B cell (primary cell): ENCODE measurements at regions not wholly inside any gene's neighbourhood (a gene's known extent, or its start where the extent isn't known, plus 50 kb on each side); places are given as distances from the start of the nearest gene placed in this dataset.

Experiments
- ATAC-seq: fragments of 200-7000 bp; cut with Tn5 transposase; one replicate; pipeline ENCODE4 v1.10.0; 2021; ENCODE audit warnings: low read depth, mild to moderate bottlenecking, moderate number of reproducible peaks, moderate library complexity
- CTCF ChIA-PET: fragments of 350-600 bp; sonication (Branson Sonifier 250); formaldehyde crosslinking; loops from one replicate; lab custom pipeline; 2021; ENCODE audit warnings: antibody characterized with exemption, inconsistent platforms; lab: Charles Lee
- POLR2A ChIA-PET: fragments of 350-600 bp; sonication (Branson Sonifier 250); formaldehyde crosslinking; loops from one replicate; lab custom pipeline; 2021; ENCODE audit warnings: antibody characterized with exemption; lab: Charles Lee
- DNase-seq: peaks from one replicate; pipeline ENCODE4 v3.0.0; 2013
- H2AFZ ChIP-seq: 2 replicates; pipeline ENCODE4 v1.6.1; 2012; ENCODE audit warnings: mild to moderate bottlenecking, low read depth, low read length; ENCODE audit not compliant: insufficient read depth, poor library complexity, severe bottlenecking
- H3K27ac ChIP-seq, 2 donors: 1 replicate in 1 of 2; 2 replicates in 1 of 2; pipeline ENCODE4 v1.5.1; 2012 to 2013; ENCODE audit warnings: low read length in 2 of 2, mild to moderate bottlenecking in 2 of 2, moderate library complexity in 1 of 2
- H3K27me3 ChIP-seq, 4 experiments: fragments of 200-600 bp in 1 of 4; sonication (generic) in 1 of 4; replicated peaks in 1 of 4; 1 replicate in 2 of 4; 2 replicates in 2 of 4; pipeline versions ENCODE4 v1.6.1 to v1.7.0; 2013 to 2016; ENCODE audit warnings: low read length in 3 of 4, mild to moderate bottlenecking in 2 of 4, mixed read lengths in 1 of 4, moderate library complexity in 1 of 4; ENCODE audit not compliant: insufficient read depth in 4 of 4, control insufficient read depth in 3 of 4; ENCODE audit errors: control extremely low read depth in 1 of 4
- H3K36me3 ChIP-seq, 2 experiments: replicated peaks in 1 of 2; 1 replicate in 1 of 2; 2 replicates in 1 of 2; pipeline versions ENCODE4 v1.6.1 to v1.7.1; 2013; ENCODE audit warnings: low read length in 1 of 2; ENCODE audit not compliant: insufficient read depth in 2 of 2, control insufficient read depth in 1 of 2; ENCODE audit errors: control extremely low read depth in 1 of 2, extremely low read depth in 1 of 2
- H3K4me1 ChIP-seq, 2 donors: fragments of 200-600 bp in 1 of 2; sonication (generic) in 1 of 2; 1 replicate in 1 of 2; 2 replicates in 1 of 2; pipeline versions ENCODE4 v1.5.1 to v1.6.1; 2013 to 2017; ENCODE audit warnings: low read length in 2 of 2; ENCODE audit not compliant: control insufficient read depth in 2 of 2, insufficient read depth in 2 of 2
- H3K4me2 ChIP-seq: replicated peaks from 2 replicates; pipeline ENCODE3; 2012; ENCODE audit warnings: mild to moderate bottlenecking, low read depth, low read length; ENCODE audit not compliant: poor library complexity, severe bottlenecking
- H3K4me3 ChIP-seq, 5 experiments: fragments of 200-600 bp in 1 of 5; sonication (generic) in 1 of 5; 1 replicate in 3 of 5; 2 replicates in 2 of 5; pipeline versions ENCODE4 v1.5.1 to v1.7.0; 2011 to 2016; ENCODE audit warnings: low read length in 4 of 5, mild to moderate bottlenecking in 4 of 5, low read depth in 2 of 5, control low read depth in 1 of 5, moderate library complexity in 1 of 5; ENCODE audit not compliant: insufficient read depth in 1 of 5; ENCODE audit errors: control extremely low read depth in 1 of 5, extremely low read depth in 1 of 5
- H3K79me2 ChIP-seq: fragments of 200-600 bp; sonication (generic); one replicate; pipeline ENCODE4 v1.6.0; 2016; ENCODE audit warnings: low read length; ENCODE audit not compliant: control insufficient read depth, insufficient read depth
- H3K9ac ChIP-seq: fragments of 200-600 bp; sonication (generic); 2 replicates; pipeline ENCODE4 v1.6.1; 2017; ENCODE audit warnings: mild to moderate bottlenecking, low read length, moderate library complexity
- H3K9me3 ChIP-seq, 3 donors: one replicate each; pipeline versions ENCODE4 v1.6.1 to v1.7.1; 2013; ENCODE audit warnings: low read length in 2 of 3; ENCODE audit not compliant: control insufficient read depth in 2 of 3, insufficient read depth in 1 of 3; ENCODE audit errors: control extremely low read depth in 1 of 3
- H4K20me1 ChIP-seq: 2 replicates; pipeline ENCODE4 v1.6.0; 2012; ENCODE audit warnings: mild to moderate bottlenecking, low read length; ENCODE audit not compliant: insufficient read depth, control insufficient read depth, poor library complexity, severe bottlenecking
- H3K27ac Mint-ChIP-seq: one replicate; pipeline ENCODE4 v1.8.0; 2021; ENCODE audit warnings: mixed read lengths
- H3K27me3 Mint-ChIP-seq: one replicate; pipeline ENCODE4 v1.8.0; 2021; ENCODE audit warnings: mixed read lengths
- H3K4me1 Mint-ChIP-seq: one replicate; pipeline ENCODE4 v1.8.0; 2021; ENCODE audit warnings: mixed read lengths
- H3K4me3 Mint-ChIP-seq: one replicate; pipeline ENCODE4 v1.8.0; 2021; ENCODE audit warnings: mixed read lengths
- H3K9me3 Mint-ChIP-seq: one replicate; pipeline ENCODE4 v1.8.0; 2022; ENCODE audit warnings: mixed read lengths; ENCODE audit not compliant: insufficient read depth
- EZH2 ChIP-seq: IDR thresholded peaks from 2 replicates; pipeline ENCODE4 v1.6.1; 2012; ENCODE audit warnings: borderline replicate concordance, low read depth, mild to moderate bottlenecking, moderate library complexity, low read length; ENCODE audit not compliant: insufficient read depth, poor library complexity, severe bottlenecking
- WGBS: methylation state at CpG from one replicate; pipeline ENCODE4 v1.1.5; 2013; ENCODE audit warnings: missing lambda C conversion rate; ENCODE audit not compliant: insufficient coverage; 5-methylcytosine and 5-hydroxymethylcytosine counted together
- intact Hi-C: fragments of 100-400 bp; cut with micrococcal nuclease; formaldehyde crosslinking; loops from one replicate; pipeline ENCODE4 v1.10.0; 2022
- TF ChIP-seq, protein P1 (sequence below): fragments of 200-600 bp; IDR thresholded peaks from one replicate; pipeline ENCODE4 v1.8.0; 2022; ENCODE audit warnings: antibody characterized with exemption, mild to moderate bottlenecking

- Mint-ChIP-seq H3K4me3 (no peak overlapping the region), H3K27ac (no peak overlapping the region), H3K27me3 (no peaks in the 10 kb centered on the region), H3K9me3 (no peaks in the 10 kb centered on the region), H3K4me1 (peaks cover 8% of the 10 kb centered on the region)
- H3K79me2 ChIP-seq: no peaks in the 10 kb centered on the region
- TF ChIP-seq EZH2: no peak
- TF ChIP-seq, protein P1, sequence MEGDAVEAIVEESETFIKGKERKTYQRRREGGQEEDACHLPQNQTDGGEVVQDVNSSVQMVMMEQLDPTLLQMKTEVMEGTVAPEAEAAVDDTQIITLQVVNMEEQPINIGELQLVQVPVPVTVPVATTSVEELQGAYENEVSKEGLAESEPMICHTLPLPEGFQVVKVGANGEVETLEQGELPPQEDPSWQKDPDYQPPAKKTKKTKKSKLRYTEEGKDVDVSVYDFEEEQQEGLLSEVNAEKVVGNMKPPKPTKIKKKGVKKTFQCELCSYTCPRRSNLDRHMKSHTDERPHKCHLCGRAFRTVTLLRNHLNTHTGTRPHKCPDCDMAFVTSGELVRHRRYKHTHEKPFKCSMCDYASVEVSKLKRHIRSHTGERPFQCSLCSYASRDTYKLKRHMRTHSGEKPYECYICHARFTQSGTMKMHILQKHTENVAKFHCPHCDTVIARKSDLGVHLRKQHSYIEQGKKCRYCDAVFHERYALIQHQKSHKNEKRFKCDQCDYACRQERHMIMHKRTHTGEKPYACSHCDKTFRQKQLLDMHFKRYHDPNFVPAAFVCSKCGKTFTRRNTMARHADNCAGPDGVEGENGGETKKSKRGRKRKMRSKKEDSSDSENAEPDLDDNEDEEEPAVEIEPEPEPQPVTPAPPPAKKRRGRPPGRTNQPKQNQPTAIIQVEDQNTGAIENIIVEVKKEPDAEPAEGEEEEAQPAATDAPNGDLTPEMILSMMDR: no peak
- no peaks in the 10 kb centered on the region for H4K20me1 ChIP-seq
- H3K4me2 ChIP-seq: no peak overlapping the region
- DNase-seq (no peak), ATAC-seq (no peak)
- peaks cover 0 to 5% (median 1%) of the 10 kb centered on the region in 3 donors for H3K9me3 ChIP-seq
- ChIA-PET POLR2A (no interaction called here), CTCF (no interaction called here)
- H3K27ac ChIP-seq: no peak overlapping the region
- no CpG with 5 or more reads among the region's 3 CpGs for WGBS
- no peak overlapping the region for H2AFZ ChIP-seq
- H3K4me3 ChIP-seq: no peak overlapping the region
- no peaks in the 10 kb centered on the region for H3K36me3 ChIP-seq
- no peaks in the 10 kb centered on the region for H3K27me3 ChIP-seq
- no peaks in the 10 kb centered on the region for H3K4me1 ChIP-seq
- intact Hi-C loops: no loop called here
- H3K9ac ChIP-seq: no peak overlapping the region
Measured at GRCh38 chr3:6449099-6449498, 411.8 kb upstream of the GRM7 start.

DNA sequence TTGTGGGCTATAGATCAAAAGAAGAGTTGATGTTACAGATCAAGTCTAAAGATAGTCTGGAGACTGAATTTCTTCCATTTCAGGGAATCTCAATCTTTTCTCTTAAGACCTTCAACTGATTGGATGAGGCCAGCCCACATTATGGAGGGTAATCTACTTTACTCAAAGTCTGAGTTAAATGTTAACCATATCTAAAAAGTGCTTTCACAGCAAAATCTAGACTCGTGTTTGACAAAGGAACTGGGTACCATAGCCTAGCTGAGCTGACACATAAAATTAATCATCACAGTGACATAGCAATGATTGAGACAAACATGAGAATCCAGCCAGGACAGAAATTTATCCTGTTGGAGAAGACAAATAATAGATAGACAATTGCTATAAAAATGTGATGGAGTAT is 407.9 kb upstream of the GRM7 start:
- Mint-ChIP-seq H3K4me3 (no peak overlapping the region), H3K4me1 (no peaks in the 10 kb centered on the region), H3K9me3 (no peaks in the 10 kb centered on the region), H3K27me3 (no peaks in the 10 kb centered on the region), H3K27ac (no peak overlapping the region)
- H3K4me3 ChIP-seq: no peak overlapping the region
- H2AFZ ChIP-seq: no peak overlapping the region
- no peak overlapping the region for H3K9ac ChIP-seq
- H3K4me1 ChIP-seq: no peaks in the 10 kb centered on the region
- TF ChIP-seq, protein P1: no peak
- no peak for TF ChIP-seq EZH2
- no peak overlapping the region for H3K27ac ChIP-seq
- ChIA-PET CTCF (no interaction called here), POLR2A (no interaction called here)
- ATAC-seq (no peak), DNase-seq (no peak)
- intact Hi-C loops: no loop called here
- H3K27me3 ChIP-seq: no peaks in the 10 kb centered on the region
- no peaks in the 10 kb centered on the region for H4K20me1 ChIP-seq
- H3K9me3 ChIP-seq: peaks cover 0 to 1% (median 0%) of the 10 kb centered on the region in 3 donors
- no CpG with 5 or more reads among the region's 1 CpG for WGBS
- H3K79me2 ChIP-seq: no peaks in the 10 kb centered on the region
- H3K36me3 ChIP-seq: no peaks in the 10 kb centered on the region
- H3K4me2 ChIP-seq: no peak overlapping the region
